ENCODE measurements at regions not wholly inside any gene's neighbourhood (a gene's known extent, or its start where the extent isn't known, plus 50 kb on each side); places are given as distances from the start of the nearest gene placed in this dataset.

DNA sequence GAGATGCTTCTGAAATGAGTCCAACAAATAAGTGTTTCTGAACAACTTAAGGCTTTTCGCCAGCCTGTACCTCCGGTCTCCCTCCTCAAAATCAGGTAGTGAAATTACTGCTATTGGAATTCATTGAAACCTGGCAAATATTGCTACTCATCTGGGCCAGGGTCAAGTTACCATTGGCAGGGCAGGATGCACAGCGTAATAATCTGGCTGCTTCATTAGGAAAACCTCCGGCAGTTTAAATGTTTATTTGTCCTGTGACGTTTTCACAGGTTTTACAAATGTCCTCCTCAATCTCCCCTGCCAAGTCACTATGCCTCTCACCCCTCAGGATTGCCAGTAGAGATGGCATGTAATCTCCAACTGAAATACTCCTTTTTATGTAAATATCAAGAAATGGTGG lies 92.6 kb upstream of the KDR start:
- no peak for DNase-seq (ENCODE audit: low read depth, low spot score)
- no peak overlapping the region for H3K4me3 ChIP-seq (ENCODE audit: low read depth, low read length)
- TF ChIP-seq, protein P1, sequence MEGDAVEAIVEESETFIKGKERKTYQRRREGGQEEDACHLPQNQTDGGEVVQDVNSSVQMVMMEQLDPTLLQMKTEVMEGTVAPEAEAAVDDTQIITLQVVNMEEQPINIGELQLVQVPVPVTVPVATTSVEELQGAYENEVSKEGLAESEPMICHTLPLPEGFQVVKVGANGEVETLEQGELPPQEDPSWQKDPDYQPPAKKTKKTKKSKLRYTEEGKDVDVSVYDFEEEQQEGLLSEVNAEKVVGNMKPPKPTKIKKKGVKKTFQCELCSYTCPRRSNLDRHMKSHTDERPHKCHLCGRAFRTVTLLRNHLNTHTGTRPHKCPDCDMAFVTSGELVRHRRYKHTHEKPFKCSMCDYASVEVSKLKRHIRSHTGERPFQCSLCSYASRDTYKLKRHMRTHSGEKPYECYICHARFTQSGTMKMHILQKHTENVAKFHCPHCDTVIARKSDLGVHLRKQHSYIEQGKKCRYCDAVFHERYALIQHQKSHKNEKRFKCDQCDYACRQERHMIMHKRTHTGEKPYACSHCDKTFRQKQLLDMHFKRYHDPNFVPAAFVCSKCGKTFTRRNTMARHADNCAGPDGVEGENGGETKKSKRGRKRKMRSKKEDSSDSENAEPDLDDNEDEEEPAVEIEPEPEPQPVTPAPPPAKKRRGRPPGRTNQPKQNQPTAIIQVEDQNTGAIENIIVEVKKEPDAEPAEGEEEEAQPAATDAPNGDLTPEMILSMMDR (IDR thresholded peaks at IDR 0.05; ENCODE audit: low read depth, low read length), result no peak
- in situ Hi-C loops (cut with HindIII; ENCODE audit: low sequenced_read_pairs), result no loop called here

DNA sequence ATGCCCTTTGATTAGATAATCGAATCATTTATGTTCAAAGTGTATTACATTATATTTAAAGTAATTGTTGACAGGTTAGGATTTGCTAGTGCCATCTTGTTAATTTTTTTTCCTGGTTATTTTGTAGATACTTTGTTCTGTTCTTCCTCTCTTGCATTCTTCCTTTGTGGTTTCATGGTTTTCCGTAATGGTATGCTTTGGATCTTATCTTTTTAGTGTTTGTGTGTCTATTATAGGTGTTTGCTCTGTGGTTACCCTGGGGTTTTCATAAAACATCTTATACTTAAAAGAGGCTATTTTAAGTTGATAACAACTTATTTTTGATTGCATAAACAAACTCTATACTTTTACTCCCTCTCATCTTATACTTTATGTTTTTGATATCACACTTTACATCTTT lies 108.2 kb upstream of the SRD5A3 start:
- no peak for DNase-seq (ENCODE audit: low read depth, low spot score)
- in situ Hi-C loops (cut with HindIII; ENCODE audit: low sequenced_read_pairs), result no loop called here
- H3K4me3 ChIP-seq (ENCODE audit: low read depth, low read length), result no peak overlapping the region
- TF ChIP-seq, protein P1 (IDR thresholded peaks at IDR 0.05; ENCODE audit: low read depth, low read length), result no peak

DNA sequence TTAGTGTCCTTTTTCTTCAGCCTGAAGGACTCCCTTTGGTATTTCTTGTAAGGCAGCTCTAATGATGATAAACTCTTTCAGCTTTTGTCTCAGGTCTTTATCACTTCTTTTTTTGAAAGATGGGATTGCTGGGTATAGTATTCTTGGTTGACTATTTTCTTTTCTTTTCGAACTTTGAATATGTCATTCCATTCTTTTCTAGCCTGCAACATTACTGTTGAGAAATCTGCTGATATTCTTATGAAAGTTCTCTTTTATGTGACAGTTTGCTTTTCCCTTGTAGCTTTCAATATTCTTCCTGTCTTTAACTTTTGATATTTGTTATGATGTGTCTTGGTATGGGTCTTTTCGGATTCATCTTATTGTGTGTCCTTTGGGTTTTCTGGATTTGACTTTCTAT lies 107.6 kb upstream of the SRD5A3 start:
- H3K4me3 ChIP-seq (ENCODE audit: low read depth, low read length), result no peak overlapping the region
- in situ Hi-C loops (cut with HindIII; ENCODE audit: low sequenced_read_pairs), result no loop called here
- TF ChIP-seq, protein P1 (IDR thresholded peaks at IDR 0.05; ENCODE audit: low read depth, low read length), result no peak
- no peak for DNase-seq (ENCODE audit: low read depth, low spot score)

DNA sequence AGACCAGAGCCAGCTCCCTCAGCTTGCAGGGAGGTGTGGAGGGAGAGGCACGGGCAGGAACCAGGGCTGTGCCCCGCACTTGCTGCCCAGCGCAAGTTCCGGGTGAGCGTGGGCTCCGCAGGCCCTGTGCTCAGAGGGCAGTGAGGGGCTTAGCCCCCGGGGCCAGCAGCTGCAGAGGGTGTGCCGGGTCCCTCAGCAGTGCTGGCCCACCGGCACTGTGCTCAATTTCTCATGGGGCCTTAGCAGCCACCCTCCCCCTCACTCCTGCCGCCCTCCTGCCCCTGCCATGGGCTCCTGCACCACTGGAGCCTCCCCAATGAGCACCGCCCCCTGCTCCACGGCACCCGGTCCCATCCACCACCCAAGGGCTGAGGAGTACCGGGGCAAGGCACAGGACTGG lies 104.6 kb upstream of the SRD5A3 start:
- in situ Hi-C loops (cut with HindIII; ENCODE audit: low sequenced_read_pairs), result no loop called here
- DNase-seq (ENCODE audit: low read depth, low spot score), result no peak
- no peak overlapping the region for H3K4me3 ChIP-seq (ENCODE audit: low read depth, low read length)
- TF ChIP-seq, protein P1 (IDR thresholded peaks at IDR 0.05; ENCODE audit: low read depth, low read length), result no peak

DNA sequence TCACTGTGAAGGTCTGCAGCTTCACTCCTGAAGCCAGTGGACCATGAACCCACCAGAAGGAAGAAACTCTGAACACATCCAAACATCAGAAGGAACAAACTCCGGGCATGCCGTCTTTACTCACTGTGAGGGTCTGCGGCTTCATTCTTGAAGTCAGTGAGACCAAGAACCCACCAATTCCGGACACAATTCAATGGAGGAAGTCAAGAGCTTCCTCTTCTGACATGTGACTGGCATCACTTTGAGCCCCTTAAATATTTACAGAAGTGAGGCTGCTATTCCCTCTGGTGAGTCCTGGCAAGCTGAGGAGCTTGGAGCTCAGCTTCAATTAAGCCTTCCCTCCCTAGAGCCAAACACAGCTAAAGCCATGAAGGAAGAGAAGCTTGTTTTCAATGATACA lies 103.5 kb upstream of the SRD5A3 start:
- in situ Hi-C loops (cut with HindIII; ENCODE audit: low sequenced_read_pairs), result no loop called here
- TF ChIP-seq, protein P1 (IDR thresholded peaks at IDR 0.05; ENCODE audit: low read depth, low read length), result no peak
- no peak for DNase-seq (ENCODE audit: low read depth, low spot score)

DNA sequence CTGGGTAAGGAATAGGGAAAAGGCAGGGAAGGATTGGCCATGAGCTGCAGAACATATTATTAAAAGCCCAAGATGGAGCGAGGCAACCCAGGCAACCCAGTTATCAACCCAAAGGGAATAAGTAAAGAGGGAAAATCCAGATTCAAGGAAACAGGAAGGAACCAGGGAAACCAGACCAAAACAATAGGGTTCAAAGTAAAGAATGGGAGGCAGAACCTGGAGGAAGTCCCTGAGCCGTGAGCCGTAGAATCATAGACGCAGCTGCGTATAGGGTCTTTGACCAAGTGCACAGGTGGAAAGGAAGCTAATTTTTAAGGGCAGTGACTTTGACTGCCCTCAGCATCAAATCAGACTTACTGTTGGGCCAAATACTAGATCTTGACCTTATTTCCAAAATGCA lies 98.5 kb upstream of the SRD5A3 start:
- TF ChIP-seq, protein P1 (IDR thresholded peaks at IDR 0.05; ENCODE audit: low read depth, low read length), result no peak
- in situ Hi-C loops (cut with HindIII; ENCODE audit: low sequenced_read_pairs), result no loop called here
- DNase-seq (ENCODE audit: low read depth, low spot score), result no peak
- H3K4me3 ChIP-seq (ENCODE audit: low read depth, low read length), result no peak overlapping the region

More for the DNA sequence above, 103.5 kb upstream of the SRD5A3 start:
- H3K4me3 ChIP-seq (ENCODE audit: low read depth, low read length), result no peak overlapping the region

DNA sequence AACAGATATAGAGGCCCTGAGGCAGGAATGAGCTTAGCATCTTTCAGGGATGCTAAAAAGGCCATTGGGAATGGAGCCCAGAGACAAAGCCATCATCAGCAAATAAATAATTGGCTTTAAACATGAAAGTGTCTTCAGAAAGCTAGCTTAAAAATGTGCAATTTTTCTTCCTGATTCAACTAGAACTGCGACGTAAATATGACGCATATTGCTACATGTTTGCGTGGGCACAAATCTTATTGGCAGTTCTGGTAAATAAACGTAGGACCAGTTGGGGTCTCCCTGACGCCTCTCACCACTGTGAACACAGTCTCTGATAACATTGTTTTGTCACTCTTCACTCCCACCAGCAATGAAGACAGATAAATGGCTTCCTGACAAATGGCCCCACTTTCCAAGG lies 97.3 kb upstream of the SRD5A3 start:
- TF ChIP-seq, protein P1 (IDR thresholded peaks at IDR 0.05; ENCODE audit: low read depth, low read length), result no peak
- in situ Hi-C loops (cut with HindIII; ENCODE audit: low sequenced_read_pairs), result no loop called here

More for the DNA sequence above, 97.3 kb upstream of the SRD5A3 start:
- no peak for DNase-seq (ENCODE audit: low read depth, low spot score)
- H3K4me3 ChIP-seq (ENCODE audit: low read depth, low read length), result no peak overlapping the region
